GM23338 (cell line): ENCODE measurements at regions not wholly inside any gene's neighbourhood (a gene's known extent, or its start where the extent isn't known, plus 50 kb on each side); places are given as distances from the start of the nearest gene placed in this dataset.

Experiments used
- CREB1 ChIP-seq: fragments of 250-450 bp; sonication (Bioruptor Pico); IDR thresholded peaks from 2 replicates; pipeline ENCODE4 v1.5.0; 2020; ENCODE audit warnings: low read depth, mild to moderate bottlenecking, moderate library complexity
- EZH2 ChIP-seq: fragments of 200-600 bp; sonication (generic); IDR thresholded peaks from one replicate; pipeline ENCODE4 v1.8.0; 2017; ENCODE audit warnings: antibody characterized with exemption, mild to moderate bottlenecking, low read depth; ENCODE audit not compliant: unreplicated experiment
- EZH2phosphoT487 ChIP-seq: fragments of 200-600 bp; sonication (generic); IDR thresholded peaks from one replicate; pipeline ENCODE4 v1.8.1; 2018; ENCODE audit warnings: antibody characterized with exemption; ENCODE audit not compliant: unreplicated experiment
- JUNB ChIP-seq: IDR thresholded peaks from one replicate; pipeline ENCODE4 v1.6.1; 2016; ENCODE audit warnings: antibody characterized with exemption; ENCODE audit not compliant: unreplicated experiment
- POLR2AphosphoS5 ChIP-seq: IDR thresholded peaks from 2 replicates; pipeline ENCODE4 v1.6.1; 2016; ENCODE audit warnings: antibody characterized with exemption, low read depth
- REST ChIP-seq: IDR thresholded peaks from one replicate; pipeline ENCODE4 v1.6.1; 2018; ENCODE audit warnings: antibody characterized with exemption; ENCODE audit not compliant: unreplicated experiment
- ZNF114 ChIP-seq: fragments of 250-450 bp; sonication (Bioruptor Pico); IDR thresholded peaks from 2 replicates; pipeline ENCODE4 v1.5.0; 2020; ENCODE audit warnings: mild to moderate bottlenecking, moderate library complexity
- ZNF331 ChIP-seq: fragments of 250-450 bp; sonication (Bioruptor Pico); IDR thresholded peaks from 2 replicates; pipeline ENCODE4 v1.5.0; 2020; ENCODE audit warnings: low read depth, mild to moderate bottlenecking, moderate library complexity
- ZNF462 ChIP-seq: fragments of 250-450 bp; sonication (Bioruptor Pico); IDR thresholded peaks from 2 replicates; pipeline ENCODE4 v1.5.0; 2020; ENCODE audit warnings: mild to moderate bottlenecking, moderate library complexity
- TF ChIP-seq, protein P1 (sequence below), 2 experiments: fragments of 200-600 bp in 1 of 2; sonication (generic) in 1 of 2; conservative IDR thresholded peaks; 2 replicates each; pipeline versions ENCODE4 v1.5.1 to v1.6.1; 2016 to 2017; ENCODE audit warnings: antibody characterized with exemption in 2 of 2, low read depth in 2 of 2, mild to moderate bottlenecking in 2 of 2, moderate library complexity in 1 of 2
- TF ChIP-seq, protein P2 (sequence below): IDR thresholded peaks from 2 replicates; pipeline ENCODE4 v1.6.1; 2016; ENCODE audit warnings: antibody characterized with exemption

DNA sequence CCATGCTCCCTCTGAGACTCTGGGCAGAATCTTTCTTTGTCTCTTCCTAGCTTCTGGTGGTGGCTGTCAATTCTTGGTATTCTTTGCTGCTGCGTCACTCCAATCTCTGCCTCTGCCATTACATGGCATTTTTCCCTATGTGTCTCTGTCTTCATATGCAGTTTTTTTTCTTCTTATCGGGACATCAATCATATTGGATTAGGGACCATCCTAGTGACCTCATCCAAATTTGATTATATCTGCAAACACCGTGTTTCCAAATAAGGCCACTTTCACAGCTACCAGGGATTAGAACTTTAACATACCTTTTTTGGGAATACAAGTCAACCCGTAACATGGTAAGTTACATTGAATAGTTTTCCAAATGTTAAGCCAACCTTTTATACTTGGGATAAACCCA lies 358.2 kb upstream of the FRG2C start:
- TF ChIP-seq, protein P1, sequence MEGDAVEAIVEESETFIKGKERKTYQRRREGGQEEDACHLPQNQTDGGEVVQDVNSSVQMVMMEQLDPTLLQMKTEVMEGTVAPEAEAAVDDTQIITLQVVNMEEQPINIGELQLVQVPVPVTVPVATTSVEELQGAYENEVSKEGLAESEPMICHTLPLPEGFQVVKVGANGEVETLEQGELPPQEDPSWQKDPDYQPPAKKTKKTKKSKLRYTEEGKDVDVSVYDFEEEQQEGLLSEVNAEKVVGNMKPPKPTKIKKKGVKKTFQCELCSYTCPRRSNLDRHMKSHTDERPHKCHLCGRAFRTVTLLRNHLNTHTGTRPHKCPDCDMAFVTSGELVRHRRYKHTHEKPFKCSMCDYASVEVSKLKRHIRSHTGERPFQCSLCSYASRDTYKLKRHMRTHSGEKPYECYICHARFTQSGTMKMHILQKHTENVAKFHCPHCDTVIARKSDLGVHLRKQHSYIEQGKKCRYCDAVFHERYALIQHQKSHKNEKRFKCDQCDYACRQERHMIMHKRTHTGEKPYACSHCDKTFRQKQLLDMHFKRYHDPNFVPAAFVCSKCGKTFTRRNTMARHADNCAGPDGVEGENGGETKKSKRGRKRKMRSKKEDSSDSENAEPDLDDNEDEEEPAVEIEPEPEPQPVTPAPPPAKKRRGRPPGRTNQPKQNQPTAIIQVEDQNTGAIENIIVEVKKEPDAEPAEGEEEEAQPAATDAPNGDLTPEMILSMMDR (conservative IDR thresholded peaks at IDR 0.05; ENCODE audit: low read depth in 2 of 2): no peak
- TF ChIP-seq POLR2AphosphoS5 (no peak), JUNB (no peak), ZNF331 (CRISPR knock-in tag) (no peak), EZH2 (no peak), REST (no peak), CREB1 (CRISPR knock-in tag) (no peak), ZNF114 (no peak), ZNF462 (CRISPR knock-in tag) (no peak), EZH2phosphoT487 (no peak)
- TF ChIP-seq, protein P2, sequence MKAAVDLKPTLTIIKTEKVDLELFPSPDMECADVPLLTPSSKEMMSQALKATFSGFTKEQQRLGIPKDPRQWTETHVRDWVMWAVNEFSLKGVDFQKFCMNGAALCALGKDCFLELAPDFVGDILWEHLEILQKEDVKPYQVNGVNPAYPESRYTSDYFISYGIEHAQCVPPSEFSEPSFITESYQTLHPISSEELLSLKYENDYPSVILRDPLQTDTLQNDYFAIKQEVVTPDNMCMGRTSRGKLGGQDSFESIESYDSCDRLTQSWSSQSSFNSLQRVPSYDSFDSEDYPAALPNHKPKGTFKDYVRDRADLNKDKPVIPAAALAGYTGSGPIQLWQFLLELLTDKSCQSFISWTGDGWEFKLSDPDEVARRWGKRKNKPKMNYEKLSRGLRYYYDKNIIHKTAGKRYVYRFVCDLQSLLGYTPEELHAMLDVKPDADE: no peak
